SU-DHL-6 (cell line): ENCODE measurements at regions not wholly inside any gene's neighbourhood (a gene's known extent, or its start where the extent isn't known, plus 50 kb on each side); places are given as distances from the start of the nearest gene placed in this dataset.

Experiments
- H2AFZ ChIP-seq: fragments of 200-600 bp; sonication (generic); 2 replicates; pipeline ENCODE4 v1.6.1; 2014; ENCODE audit warnings: low read depth, mild to moderate bottlenecking, moderate library complexity, mixed read lengths, antibody characterized with exemption, low read length; ENCODE audit not compliant: severe bottlenecking
- H3F3A ChIP-seq: fragments of 200-600 bp; shearing (Covaris generic); 2 replicates; pipeline ENCODE4 v1.6.0; 2016; ENCODE audit warnings: antibody characterized with exemption, mild to moderate bottlenecking; ENCODE audit not compliant: insufficient read depth
- H3K27ac ChIP-seq: fragments of 200-600 bp; sonication (generic); 2 replicates; pipeline ENCODE4 v1.5.1; 2016; ENCODE audit warnings: low read depth, mild to moderate bottlenecking, low read length, moderate library complexity, mixed read lengths
- H3K27me3 ChIP-seq: fragments of 200-600 bp; sonication (generic), shearing (Covaris generic); 2 replicates; pipeline ENCODE4 v1.6.0; 2014; ENCODE audit warnings: mild to moderate bottlenecking, low read length
- H3K36me3 ChIP-seq: fragments of 200-600 bp; sonication (generic); 2 replicates; pipeline ENCODE4 v1.6.1; 2014; ENCODE audit warnings: mild to moderate bottlenecking, low read length, mixed read lengths
- H3K4me2 ChIP-seq: fragments of 300-600, 200-600 bp; shearing (Covaris generic), sonication (generic); 2 replicates; pipeline ENCODE4 v1.6.0; 2014; ENCODE audit warnings: low read length, low read depth, mild to moderate bottlenecking; ENCODE audit not compliant: poor library complexity, severe bottlenecking
- H3K4me3 ChIP-seq: fragments of 200-600 bp; sonication (generic); 2 replicates; pipeline ENCODE4 v1.5.1; 2014; ENCODE audit warnings: antibody characterized with exemption, low read length, mild to moderate bottlenecking, mixed read lengths; ENCODE audit not compliant: insufficient read depth, poor library complexity, severe bottlenecking
- H3K79me2 ChIP-seq: fragments of 200-600 bp; sonication (generic); 2 replicates; pipeline ENCODE4 v1.6.1; 2014; ENCODE audit warnings: mild to moderate bottlenecking, low read length, moderate library complexity; ENCODE audit not compliant: insufficient read depth
- H3K9ac ChIP-seq: fragments of 200-600 bp; sonication (generic); 2 replicates; pipeline ENCODE4 v1.7.0; 2014; ENCODE audit warnings: mild to moderate bottlenecking, low read length
- H3K9me2 ChIP-seq: fragments of 200-600 bp; sonication (generic); replicated peaks from 2 replicates; pipeline ENCODE4 v1.6.1; 2014; ENCODE audit warnings: low read length; ENCODE audit not compliant: insufficient read depth
- H3K9me3 ChIP-seq: fragments of 200-600 bp; sonication (generic); 2 replicates; pipeline ENCODE4 v1.6.1; 2014; ENCODE audit warnings: low read length, mixed read lengths; ENCODE audit not compliant: insufficient read depth
- H4K20me1 ChIP-seq: fragments of 200-600 bp; sonication (generic); 2 replicates; pipeline ENCODE4 v1.6.1; 2014; ENCODE audit warnings: low read depth, mild to moderate bottlenecking, antibody characterized with exemption, low read length, moderate library complexity, mixed read lengths
- EZH2phosphoT487 ChIP-seq: fragments of 200-600 bp; sonication (generic), shearing (Covaris generic); conservative IDR thresholded peaks from 2 replicates; pipeline ENCODE4 v1.6.1; 2018; ENCODE audit warnings: mild to moderate bottlenecking, antibody characterized with exemption, low read length, moderate library complexity, mixed read lengths
- TF ChIP-seq, protein P1 (sequence below): fragments of 200-600 bp; sonication (generic); IDR thresholded peaks from one replicate; pipeline ENCODE4 v1.5.1; 2017; ENCODE audit warnings: antibody characterized with exemption, mild to moderate bottlenecking, low read length, moderate library complexity; ENCODE audit not compliant: insufficient read depth, poor library complexity, severe bottlenecking

DNA sequence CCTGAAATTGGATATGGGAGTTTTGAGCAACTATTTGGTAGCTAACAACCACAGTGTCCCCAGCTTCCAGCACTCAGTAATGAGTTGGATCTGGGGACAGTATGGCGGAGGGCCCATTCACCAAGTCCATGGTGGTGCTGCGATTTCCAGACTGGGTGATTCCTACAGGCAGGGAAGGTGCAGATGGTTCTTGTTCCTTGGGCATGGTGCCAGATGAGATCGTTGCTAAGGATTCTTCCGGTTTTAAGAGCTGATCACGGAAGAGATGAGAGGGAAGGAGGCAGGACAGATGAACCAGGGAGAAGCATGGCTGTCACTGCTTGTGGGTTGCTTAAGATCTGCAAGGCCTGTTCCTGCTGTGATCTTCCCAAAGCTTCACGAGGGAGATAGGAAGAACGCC is 380.3 kb downstream of the TCERG1L start:
- TF ChIP-seq, protein P1, sequence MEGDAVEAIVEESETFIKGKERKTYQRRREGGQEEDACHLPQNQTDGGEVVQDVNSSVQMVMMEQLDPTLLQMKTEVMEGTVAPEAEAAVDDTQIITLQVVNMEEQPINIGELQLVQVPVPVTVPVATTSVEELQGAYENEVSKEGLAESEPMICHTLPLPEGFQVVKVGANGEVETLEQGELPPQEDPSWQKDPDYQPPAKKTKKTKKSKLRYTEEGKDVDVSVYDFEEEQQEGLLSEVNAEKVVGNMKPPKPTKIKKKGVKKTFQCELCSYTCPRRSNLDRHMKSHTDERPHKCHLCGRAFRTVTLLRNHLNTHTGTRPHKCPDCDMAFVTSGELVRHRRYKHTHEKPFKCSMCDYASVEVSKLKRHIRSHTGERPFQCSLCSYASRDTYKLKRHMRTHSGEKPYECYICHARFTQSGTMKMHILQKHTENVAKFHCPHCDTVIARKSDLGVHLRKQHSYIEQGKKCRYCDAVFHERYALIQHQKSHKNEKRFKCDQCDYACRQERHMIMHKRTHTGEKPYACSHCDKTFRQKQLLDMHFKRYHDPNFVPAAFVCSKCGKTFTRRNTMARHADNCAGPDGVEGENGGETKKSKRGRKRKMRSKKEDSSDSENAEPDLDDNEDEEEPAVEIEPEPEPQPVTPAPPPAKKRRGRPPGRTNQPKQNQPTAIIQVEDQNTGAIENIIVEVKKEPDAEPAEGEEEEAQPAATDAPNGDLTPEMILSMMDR: no peak
- no peak for TF ChIP-seq EZH2phosphoT487
- no peak overlapping the region for H3K4me2 ChIP-seq
- H3K4me3 ChIP-seq: no peak overlapping the region

DNA sequence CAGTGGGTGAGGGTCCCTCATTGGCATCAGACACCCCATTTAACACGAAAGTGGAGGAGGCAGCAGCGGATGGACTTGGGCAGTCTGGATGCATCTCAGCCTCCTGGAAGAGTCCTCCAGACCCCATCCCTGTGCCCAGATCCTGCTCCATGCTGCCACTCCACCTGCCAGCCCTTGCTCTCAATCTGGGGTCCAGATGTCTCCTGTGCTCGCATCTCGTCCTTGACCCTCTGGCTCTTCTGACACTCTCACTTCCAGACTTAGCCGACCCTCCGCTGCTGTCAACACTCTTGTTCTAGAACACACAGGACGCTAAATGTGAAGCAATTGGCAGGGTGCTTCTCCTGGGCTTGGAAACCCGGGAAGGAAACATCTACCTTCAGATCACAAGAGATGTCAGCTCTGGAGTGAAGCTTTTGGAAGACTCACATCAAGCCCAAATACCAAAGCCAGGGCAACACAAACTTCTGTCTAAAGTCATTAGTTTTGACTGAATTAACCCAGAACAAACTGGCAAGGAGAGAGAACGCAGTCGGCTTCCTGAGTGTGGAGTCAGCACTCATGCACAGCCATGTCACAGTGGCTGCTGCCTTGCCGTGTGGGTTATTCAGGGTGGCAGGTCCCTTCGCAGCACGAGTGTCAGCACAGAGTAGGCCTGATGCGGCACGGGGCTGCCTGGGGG is 379.1 kb downstream of the TCERG1L start:
- no peak overlapping the region for H3K9ac ChIP-seq
- H3F3A ChIP-seq: no peaks in the 10 kb centered on the region
- TF ChIP-seq, protein P1: no peak
- TF ChIP-seq EZH2phosphoT487: no peak
- H2AFZ ChIP-seq: no peak overlapping the region
- no peaks in the 10 kb centered on the region for H3K27me3 ChIP-seq
- H3K79me2 ChIP-seq: no peaks in the 10 kb centered on the region
- H3K27ac ChIP-seq: no peak overlapping the region
- no peaks in the 10 kb centered on the region for H3K36me3 ChIP-seq
- H3K4me2 ChIP-seq: no peak overlapping the region
- no peaks in the 10 kb centered on the region for H4K20me1 ChIP-seq
- H3K9me2 ChIP-seq: no peaks in the 10 kb centered on the region
- H3K4me3 ChIP-seq: no peak overlapping the region
- no peaks in the 10 kb centered on the region for H3K9me3 ChIP-seq

More for the DNA sequence above, 380.3 kb downstream of the TCERG1L start:
- Histone ChIP-seq H3K9me2 (no peaks in the 10 kb centered on the region), H3K9ac (no peak overlapping the region), H3K9me3 (peaks cover 4% of the 10 kb centered on the region; the same call in 1 of the 2 replicates), H3K79me2 (no peaks in the 10 kb centered on the region), H3K27me3 (no peaks in the 10 kb centered on the region), H3F3A (no peaks in the 10 kb centered on the region), H2AFZ (no peak overlapping the region), H3K36me3 (no peaks in the 10 kb centered on the region), H4K20me1 (no peaks in the 10 kb centered on the region), H3K27ac (no peak overlapping the region)

DNA sequence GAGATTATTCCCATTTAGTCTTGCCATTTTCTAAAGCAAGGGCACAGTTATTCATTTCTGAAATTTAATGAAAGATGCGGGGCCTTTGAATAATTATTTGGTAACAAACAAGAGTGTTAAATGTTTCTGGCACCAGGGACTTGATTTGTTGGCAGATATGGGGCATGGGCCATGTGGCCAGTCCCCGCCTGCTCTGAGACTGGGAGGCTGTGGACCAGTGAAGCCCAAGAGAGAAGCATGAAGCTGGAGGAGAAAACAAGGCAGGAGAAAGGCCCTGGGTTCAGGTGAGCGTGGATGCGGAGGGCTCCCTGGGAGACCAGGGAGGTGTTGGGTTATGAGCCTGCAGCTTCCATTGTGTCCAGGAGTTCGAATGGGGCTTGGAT is 378.5 kb downstream of the TCERG1L start:
- no peaks in the 10 kb centered on the region for H3K27me3 ChIP-seq
- no peak overlapping the region for H3K4me2 ChIP-seq
- H2AFZ ChIP-seq: no peak overlapping the region
- no peaks in the 10 kb centered on the region for H3K9me3 ChIP-seq
- no peaks in the 10 kb centered on the region for H3F3A ChIP-seq
- H3K4me3 ChIP-seq: no peak overlapping the region
- H4K20me1 ChIP-seq: no peaks in the 10 kb centered on the region
- H3K9ac ChIP-seq: no peak overlapping the region
- no peak for TF ChIP-seq EZH2phosphoT487
- H3K27ac ChIP-seq: no peak overlapping the region
- H3K9me2 ChIP-seq: no peaks in the 10 kb centered on the region
- H3K36me3 ChIP-seq: no peaks in the 10 kb centered on the region
- H3K79me2 ChIP-seq: no peaks in the 10 kb centered on the region

DNA sequence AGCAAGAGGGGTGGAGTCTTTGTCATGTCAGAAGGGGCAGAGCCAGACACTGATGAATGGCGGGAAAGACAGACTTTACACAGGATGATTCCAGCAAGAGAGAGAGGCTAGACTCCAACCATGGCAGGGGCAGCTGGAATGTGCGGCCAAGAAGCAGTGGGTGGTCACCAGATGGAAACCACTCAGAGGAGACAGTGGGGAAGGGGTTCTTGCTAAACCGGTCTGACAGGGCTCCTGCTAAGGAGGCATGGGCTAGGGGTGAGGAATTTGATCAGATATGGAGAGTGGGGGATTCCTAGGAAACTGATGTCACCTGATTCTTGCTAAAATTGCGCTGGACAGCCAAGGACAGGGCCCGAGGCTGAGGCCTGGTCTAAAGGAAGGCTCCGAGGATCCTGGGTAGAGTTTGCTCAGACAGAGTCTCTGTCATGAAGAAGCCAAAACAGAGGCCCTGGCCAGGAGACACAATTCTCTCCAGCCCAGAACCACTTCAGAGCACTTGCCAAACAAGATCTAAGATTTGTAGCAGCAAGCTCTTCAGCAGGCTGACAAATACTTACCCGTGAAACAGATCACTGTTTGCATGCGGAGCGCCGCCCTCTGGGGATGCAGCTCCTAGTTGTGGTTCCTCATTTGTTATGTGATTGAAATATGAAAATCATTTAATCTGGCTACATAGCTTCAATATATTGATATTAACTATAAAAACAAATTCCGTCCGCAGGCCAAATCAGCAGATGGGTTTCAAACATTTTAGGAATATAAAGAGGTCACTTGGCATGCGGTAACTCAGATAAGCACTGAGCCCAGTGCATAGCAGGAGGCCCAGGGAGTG is 377.0 kb downstream of the TCERG1L start:
- TF ChIP-seq, protein P1: no peak
- no peak for TF ChIP-seq EZH2phosphoT487
- Histone ChIP-seq H3K9me2 (no peaks in the 10 kb centered on the region), H3K27ac (no peak overlapping the region)

More for the DNA sequence above, 377.0 kb downstream of the TCERG1L start:
- H3K4me3 ChIP-seq: no peak overlapping the region
- no peak overlapping the region for H2AFZ ChIP-seq
- H3K9me3 ChIP-seq: no peaks in the 10 kb centered on the region
- no peaks in the 10 kb centered on the region for H3K36me3 ChIP-seq
- H3K9ac ChIP-seq: no peak overlapping the region
- H3K27me3 ChIP-seq: no peaks in the 10 kb centered on the region
- H3K4me2 ChIP-seq: no peak overlapping the region
- no peaks in the 10 kb centered on the region for H3K79me2 ChIP-seq
- no peaks in the 10 kb centered on the region for H3F3A ChIP-seq
- no peaks in the 10 kb centered on the region for H4K20me1 ChIP-seq
